Activated naive CD4-positive, alpha-beta T cell treated with anti-CD3 and anti-CD28 coated beads for 36 hours (primary cell): ENCODE measurements at regions not wholly inside any gene's neighbourhood (a gene's known extent, or its start where the extent isn't known, plus 50 kb on each side); places are given as distances from the start of the nearest gene placed in this dataset.

ENCODE experiments used
- CTCF ChIA-PET: fragments of 350-600 bp; sonication (Branson Sonifier 250); formaldehyde crosslinking; loops from one replicate; lab custom pipeline; 2021; ENCODE audit warnings: antibody characterized with exemption; lab: Charles Lee
- DNase-seq: peaks from one replicate; pipeline ENCODE4 v3.0.0-alpha.2; 2020
- H3K27ac Mint-ChIP-seq: one replicate; pipeline ENCODE4 v1.8.0; 2021; ENCODE audit warnings: mild to moderate bottlenecking, mixed read lengths
- H3K27me3 Mint-ChIP-seq: one replicate; pipeline ENCODE4 v1.8.0; 2021; ENCODE audit warnings: low read depth, mixed read lengths
- H3K36me3 Mint-ChIP-seq: one replicate; pipeline ENCODE4 v1.8.0; 2021; ENCODE audit warnings: low read depth, mixed read lengths
- H3K4me1 Mint-ChIP-seq: one replicate; pipeline ENCODE4 v1.8.0; 2021; ENCODE audit warnings: low read depth, mixed read lengths
- H3K4me3 Mint-ChIP-seq: one replicate; pipeline ENCODE4 v1.8.0; 2021; ENCODE audit warnings: mild to moderate bottlenecking, moderate library complexity, mixed read lengths
- H3K9me3 Mint-ChIP-seq: one replicate; pipeline ENCODE4 v1.8.0; 2021; ENCODE audit warnings: mixed read lengths
- intact Hi-C: fragments of 100-400 bp; cut with micrococcal nuclease; formaldehyde crosslinking; loops from one replicate; pipeline ENCODE4 v1.15.1; 2023

DNA sequence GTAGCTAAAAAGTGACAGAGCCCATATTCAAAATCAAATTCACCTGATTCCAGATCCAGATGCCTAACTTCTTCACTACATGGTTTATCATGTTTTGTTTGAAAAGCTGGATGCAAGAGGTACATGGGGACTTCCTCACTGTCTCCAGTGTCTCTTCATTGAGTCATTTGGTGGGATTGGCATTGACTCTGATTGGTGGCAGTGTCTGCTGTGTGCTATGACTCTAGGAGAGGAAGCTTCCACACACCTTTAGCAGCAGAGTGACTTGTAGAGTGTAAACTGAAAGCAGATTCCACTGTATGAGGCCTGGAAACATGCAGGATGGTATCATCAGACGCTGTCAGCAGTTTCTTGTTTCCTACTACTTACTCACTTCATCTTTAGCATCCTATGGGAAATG, 250.9 kb upstream of the SEMA6A start:
- CTCF ChIA-PET = no interaction called here
- Mint-ChIP-seq H3K9me3 (no peaks in the 10 kb centered on the region), H3K27me3 (no peaks in the 10 kb centered on the region), H3K27ac (no peak overlapping the region), H3K36me3 (no peaks in the 10 kb centered on the region), H3K4me3 (no peak overlapping the region), H3K4me1 (no peaks in the 10 kb centered on the region)
- no peak for DNase-seq
- intact Hi-C loops = no loop called here

DNA sequence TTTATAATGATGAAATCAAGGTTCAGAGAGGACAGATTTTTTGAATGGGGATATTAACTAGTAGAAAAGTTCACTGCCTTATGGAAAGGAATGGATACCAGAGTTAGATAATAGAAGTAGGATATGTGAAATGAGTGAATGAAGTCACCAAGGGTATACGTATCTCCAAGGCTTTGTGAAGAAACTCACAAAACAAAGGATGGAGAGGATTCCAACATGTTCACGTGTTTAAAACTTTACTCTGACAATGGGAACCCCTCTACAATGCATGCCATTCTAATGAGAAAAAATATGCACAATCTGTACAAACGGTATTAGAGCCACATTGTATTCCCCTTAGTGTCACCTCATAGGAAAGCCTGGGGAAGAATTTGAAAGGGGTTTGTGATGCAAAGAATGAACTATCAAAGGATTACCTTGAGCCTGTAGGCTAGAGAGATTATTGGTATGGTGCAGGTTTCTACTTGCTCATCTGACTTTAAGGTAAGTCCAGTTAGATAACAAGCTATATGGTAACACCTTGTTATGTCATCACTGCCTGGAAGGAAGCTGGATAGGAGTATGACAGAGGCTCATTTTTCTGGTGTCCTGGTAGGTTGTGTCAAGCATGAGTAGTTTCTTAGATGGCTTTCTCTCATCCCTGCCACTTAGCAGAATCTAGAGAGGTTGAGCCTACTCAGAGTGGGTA, 250.3 kb upstream of the SEMA6A start:
- no peaks in the 10 kb centered on the region for H3K9me3 Mint-ChIP-seq
- no peak overlapping the region for H3K27ac Mint-ChIP-seq
- CTCF ChIA-PET = no interaction called here
- no peaks in the 10 kb centered on the region for H3K27me3 Mint-ChIP-seq
- no peak overlapping the region for H3K4me3 Mint-ChIP-seq
- intact Hi-C loops = no loop called here
- DNase-seq = no peak
- no peaks in the 10 kb centered on the region for H3K36me3 Mint-ChIP-seq
- no peaks in the 10 kb centered on the region for H3K4me1 Mint-ChIP-seq

DNA sequence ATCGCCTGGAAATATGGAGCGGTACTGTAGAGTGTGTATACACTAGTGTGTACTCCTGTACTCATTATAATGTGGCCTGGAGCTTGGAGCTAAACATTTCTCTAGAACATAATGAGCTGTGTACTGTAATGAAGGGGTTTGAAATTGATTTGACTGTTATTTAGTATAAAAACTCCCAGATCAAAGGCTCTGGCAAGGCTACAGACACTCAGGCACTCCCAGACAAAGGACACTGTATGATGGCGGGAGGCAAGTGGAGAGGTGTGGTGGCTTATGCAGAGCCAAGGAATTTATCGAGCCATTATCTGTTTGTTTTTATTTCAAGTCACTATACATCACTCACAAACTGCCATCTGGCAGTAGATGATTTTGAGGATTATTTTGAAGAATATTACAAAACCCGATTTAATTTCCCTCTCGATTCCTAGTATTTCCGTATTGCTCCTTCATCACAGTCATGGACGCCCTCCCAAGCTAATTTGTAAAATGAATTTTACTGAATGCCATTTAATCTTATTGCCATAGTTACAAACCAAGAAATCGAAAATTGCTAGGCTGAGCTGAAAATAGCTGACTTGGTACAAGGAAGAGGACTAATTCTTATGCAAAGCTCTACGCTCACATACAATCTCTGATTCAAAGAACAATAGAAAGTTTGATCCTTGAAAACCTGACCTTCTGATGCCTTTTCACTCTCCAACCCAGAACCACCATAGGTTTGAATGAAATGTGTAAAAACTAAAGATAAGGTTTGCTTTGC, 240.2 kb upstream of the SEMA6A start:
- Mint-ChIP-seq H3K36me3 (no peaks in the 10 kb centered on the region), H3K27ac (no peak overlapping the region), H3K4me1 (no peaks in the 10 kb centered on the region), H3K27me3 (peaks cover 1% of the 10 kb centered on the region), H3K9me3 (peaks cover 1% of the 10 kb centered on the region), H3K4me3 (no peak overlapping the region)
- DNase-seq = no peak
- intact Hi-C loops = no loop called here
- CTCF ChIA-PET = no interaction called here

DNA sequence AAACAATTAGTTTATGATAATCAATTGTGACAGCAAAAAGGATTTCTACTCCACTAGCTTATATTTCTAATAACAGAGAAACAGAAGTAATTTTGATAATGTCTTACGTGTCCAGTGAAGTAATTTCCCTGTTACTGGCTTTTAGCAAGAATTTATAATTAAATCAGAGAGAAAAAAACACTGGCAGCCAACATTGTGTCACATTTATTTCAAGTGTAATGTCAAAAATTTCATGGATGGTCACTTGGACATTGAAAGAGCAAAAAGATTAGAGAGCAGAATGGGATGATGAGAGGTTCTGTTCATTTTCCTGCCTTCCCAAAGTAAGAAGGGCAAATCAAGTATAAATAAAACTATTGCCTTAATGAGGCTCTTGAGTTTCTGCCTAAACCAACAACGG, 239.3 kb upstream of the SEMA6A start:
- Mint-ChIP-seq H3K4me1 (no peaks in the 10 kb centered on the region), H3K4me3 (no peak overlapping the region), H3K36me3 (no peaks in the 10 kb centered on the region), H3K27ac (no peak overlapping the region), H3K27me3 (peaks cover 1% of the 10 kb centered on the region), H3K9me3 (peaks cover 1% of the 10 kb centered on the region)
- CTCF ChIA-PET = no interaction called here
- DNase-seq = no peak
- intact Hi-C loops = no loop called here

DNA sequence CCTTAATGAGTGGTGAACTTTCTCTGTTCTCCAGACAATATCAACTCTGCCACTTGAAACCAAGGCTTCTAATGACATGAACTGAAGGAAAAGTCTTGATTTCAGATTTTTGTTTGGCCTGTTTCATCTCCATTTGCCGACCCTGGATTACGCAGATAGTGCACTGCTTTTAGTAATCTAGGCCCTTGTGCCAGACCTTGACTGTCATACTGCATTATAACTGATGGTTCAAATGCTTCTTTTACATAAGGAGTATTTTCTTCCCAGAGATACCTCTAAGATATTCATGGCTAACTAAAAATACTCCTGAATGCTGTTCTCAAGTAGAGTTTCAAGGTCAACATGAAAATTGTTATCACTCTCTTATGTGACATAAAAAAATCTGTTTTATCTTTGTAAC, 238.7 kb upstream of the SEMA6A start:
- no peak overlapping the region for H3K27ac Mint-ChIP-seq
- intact Hi-C loops = no loop called here
- DNase-seq = no peak
- no peaks in the 10 kb centered on the region for H3K4me1 Mint-ChIP-seq
- H3K27me3 Mint-ChIP-seq = peaks cover 1% of the 10 kb centered on the region
- CTCF ChIA-PET = no interaction called here
- no peaks in the 10 kb centered on the region for H3K36me3 Mint-ChIP-seq
- no peak overlapping the region for H3K4me3 Mint-ChIP-seq
- H3K9me3 Mint-ChIP-seq = peaks cover 1% of the 10 kb centered on the region

DNA sequence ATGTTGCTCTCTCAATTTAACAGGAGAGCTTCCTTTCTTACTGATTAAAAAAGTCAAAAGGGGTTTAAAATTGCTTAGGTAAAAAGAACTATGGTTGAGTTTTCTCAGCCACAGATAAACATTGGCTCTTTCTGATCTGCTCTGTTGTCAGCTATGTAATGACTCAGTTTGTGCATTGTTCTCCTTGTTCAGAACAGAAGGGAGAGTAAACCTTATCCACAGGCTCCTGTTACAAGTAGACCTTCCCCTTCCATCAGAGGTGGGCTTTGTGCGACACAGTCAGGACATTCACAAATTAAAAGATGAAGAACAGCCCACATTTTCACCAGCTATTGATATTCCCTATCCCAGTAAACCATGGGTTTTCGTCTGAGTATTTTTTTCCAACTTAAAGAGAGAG, 236.3 kb upstream of the SEMA6A start:
- no peak overlapping the region for H3K4me3 Mint-ChIP-seq
- no peak overlapping the region for H3K27ac Mint-ChIP-seq
- H3K9me3 Mint-ChIP-seq = no peaks in the 10 kb centered on the region
- H3K36me3 Mint-ChIP-seq = no peaks in the 10 kb centered on the region
- DNase-seq = no peak
- H3K4me1 Mint-ChIP-seq = no peaks in the 10 kb centered on the region
- H3K27me3 Mint-ChIP-seq = no peaks in the 10 kb centered on the region
- intact Hi-C loops = no loop called here
- CTCF ChIA-PET = interaction anchor here (0.6 kb wide), 1 partner anchor 139 kb away, joined by 4 read pairs; no protein-coding TSS in a partner anchor

DNA sequence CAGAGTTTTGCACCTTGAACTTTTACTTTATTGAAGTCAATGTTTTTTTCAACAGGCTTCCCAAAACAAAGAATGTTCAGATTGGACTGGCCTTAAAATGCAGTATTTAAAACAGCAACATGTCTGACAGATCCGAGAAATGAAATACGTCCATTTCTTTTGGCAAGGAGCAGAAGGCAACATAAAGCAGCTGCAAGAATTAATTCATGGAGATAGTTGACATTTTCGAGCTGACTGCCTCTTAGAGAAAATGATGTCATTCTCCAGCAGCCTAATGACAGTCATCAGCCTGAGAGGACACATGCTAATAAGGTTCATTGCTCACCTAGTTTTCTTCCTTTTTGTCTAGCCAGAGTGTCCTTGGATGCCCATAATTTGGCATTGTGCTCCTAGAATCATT, 232.2 kb upstream of the SEMA6A start:
- Mint-ChIP-seq H3K4me1 (no peaks in the 10 kb centered on the region), H3K36me3 (no peaks in the 10 kb centered on the region), H3K9me3 (no peaks in the 10 kb centered on the region), H3K4me3 (no peak overlapping the region), H3K27me3 (no peaks in the 10 kb centered on the region), H3K27ac (no peak overlapping the region)
- CTCF ChIA-PET = no interaction called here
- no peak for DNase-seq
- intact Hi-C loops = no loop called here

DNA sequence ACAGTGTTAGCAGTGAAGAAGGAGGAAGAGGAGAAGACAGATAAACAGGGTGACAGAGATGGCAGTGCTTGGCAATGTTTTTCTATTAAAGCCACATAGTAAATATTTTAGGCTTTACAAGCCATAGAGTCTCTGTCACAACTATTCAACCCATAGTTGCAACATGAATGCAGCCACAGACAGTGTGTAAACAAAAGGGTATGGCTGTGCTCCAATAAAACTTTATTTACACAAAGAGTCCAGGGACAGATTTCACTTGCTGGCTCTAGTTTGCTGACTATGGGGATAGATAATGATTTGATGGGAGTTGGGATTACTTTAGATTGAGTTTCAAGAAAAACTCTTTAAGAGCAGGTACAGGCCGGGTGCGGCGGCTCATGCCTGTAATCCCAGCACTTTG, 224.8 kb upstream of the SEMA6A start:
- DNase-seq = no peak
- Mint-ChIP-seq H3K27ac (no peak overlapping the region), H3K4me1 (no peaks in the 10 kb centered on the region), H3K27me3 (no peaks in the 10 kb centered on the region), H3K36me3 (no peaks in the 10 kb centered on the region), H3K9me3 (peaks cover 2% of the 10 kb centered on the region), H3K4me3 (no peak overlapping the region)
- CTCF ChIA-PET = no interaction called here
- intact Hi-C loops = no loop called here

DNA sequence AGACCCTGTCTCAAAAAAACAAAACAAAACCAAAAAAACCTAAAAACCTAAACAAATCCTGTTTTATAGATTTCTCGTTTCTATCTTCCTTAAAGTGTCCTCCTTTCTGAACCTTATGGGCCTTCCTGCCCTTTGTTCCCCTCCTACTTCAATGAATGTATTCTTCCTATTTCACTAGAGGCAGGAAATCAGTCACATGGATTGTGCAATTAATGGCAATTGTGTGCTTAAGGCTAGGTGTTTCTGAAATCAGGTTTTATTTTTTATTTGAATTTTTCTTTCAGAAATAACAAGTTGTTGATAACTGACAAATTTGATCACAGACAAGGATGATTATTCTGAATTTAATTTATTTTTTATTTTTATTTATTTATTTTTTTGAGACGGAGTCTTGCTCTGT, 220.6 kb upstream of the SEMA6A start:
- Mint-ChIP-seq H3K4me3 (no peak overlapping the region), H3K4me1 (no peaks in the 10 kb centered on the region), H3K36me3 (no peaks in the 10 kb centered on the region), H3K27me3 (no peaks in the 10 kb centered on the region), H3K27ac (no peak overlapping the region), H3K9me3 (no peaks in the 10 kb centered on the region)
- no peak for DNase-seq
- CTCF ChIA-PET = no interaction called here
- intact Hi-C loops = no loop called here

DNA sequence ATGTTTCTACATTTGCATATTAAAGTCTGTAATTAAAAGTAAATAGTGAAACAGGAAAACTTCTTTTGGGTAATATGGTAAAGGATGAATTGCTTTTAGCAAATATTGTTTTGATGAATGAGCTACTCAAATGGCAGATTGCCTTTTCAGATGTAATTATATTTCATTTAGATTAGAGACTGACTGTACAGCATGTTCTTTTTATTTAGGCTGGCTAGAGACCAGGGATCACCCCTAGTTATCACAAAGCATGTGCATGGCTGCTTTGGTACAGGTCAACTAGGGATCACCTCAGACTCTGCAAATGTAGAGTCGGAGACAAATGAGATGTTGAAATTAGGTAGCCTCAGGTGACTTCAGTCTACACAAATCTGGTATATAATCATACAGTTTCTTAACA, 214.9 kb upstream of the SEMA6A start:
- CTCF ChIA-PET = no interaction called here
- intact Hi-C loops = no loop called here
- Mint-ChIP-seq H3K36me3 (no peaks in the 10 kb centered on the region), H3K27me3 (no peaks in the 10 kb centered on the region), H3K27ac (no peak overlapping the region), H3K4me1 (no peaks in the 10 kb centered on the region), H3K9me3 (no peaks in the 10 kb centered on the region), H3K4me3 (no peak overlapping the region)
- DNase-seq = no peak

DNA sequence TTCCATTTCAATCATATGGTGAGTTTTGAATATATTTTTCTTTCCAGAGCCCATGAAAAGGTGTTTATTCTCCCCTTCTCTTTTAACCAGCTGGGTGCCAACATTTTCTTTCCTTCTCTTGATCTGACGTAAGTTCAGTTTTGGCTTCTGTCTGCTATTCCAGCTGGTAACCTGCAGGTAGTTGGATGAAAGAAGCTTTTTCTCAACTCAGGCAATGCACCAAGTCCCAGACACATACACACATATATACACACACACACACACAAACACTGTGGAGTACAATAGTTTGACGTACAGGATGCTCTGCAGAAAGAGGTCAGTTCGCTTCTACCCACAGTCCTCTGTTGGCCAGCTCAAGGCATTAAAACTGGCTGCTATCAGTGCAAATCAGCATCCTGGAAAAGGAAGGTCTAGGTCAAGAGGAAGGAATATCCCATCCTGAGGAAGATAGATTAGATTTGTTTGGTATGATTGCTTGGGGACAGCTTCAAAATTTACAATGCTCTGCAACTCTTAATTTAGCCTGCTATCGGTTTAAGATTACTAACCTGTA, 214.3 kb upstream of the SEMA6A start:
- CTCF ChIA-PET = no interaction called here
- intact Hi-C loops = no loop called here

DNA sequence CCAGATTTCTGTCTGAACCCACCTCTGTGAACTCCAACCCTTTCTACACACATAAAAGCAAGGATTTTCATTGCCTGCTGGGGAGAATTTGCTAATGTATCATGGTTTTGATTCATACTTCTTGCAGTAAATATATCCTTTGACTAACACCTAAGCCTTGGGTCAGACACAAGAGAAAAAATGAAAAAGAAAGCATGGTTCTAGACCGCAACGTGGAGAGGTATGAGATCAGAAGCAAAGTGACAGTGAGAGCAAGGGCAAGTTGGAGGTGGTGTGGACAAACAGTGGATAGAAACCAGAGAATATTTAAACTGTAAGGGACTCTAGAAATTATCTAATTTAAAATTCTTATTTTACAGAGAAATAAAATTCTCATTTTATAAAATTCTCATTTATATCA, 212.9 kb upstream of the SEMA6A start:
- no peak overlapping the region for H3K4me3 Mint-ChIP-seq
- DNase-seq = no peak
- CTCF ChIA-PET = no interaction called here
- intact Hi-C loops = no loop called here
- no peak overlapping the region for H3K27ac Mint-ChIP-seq
- peaks cover 3% of the 10 kb centered on the region for H3K9me3 Mint-ChIP-seq
- H3K27me3 Mint-ChIP-seq = no peaks in the 10 kb centered on the region
- no peaks in the 10 kb centered on the region for H3K4me1 Mint-ChIP-seq
- H3K36me3 Mint-ChIP-seq = no peaks in the 10 kb centered on the region

More for the DNA sequence above, 214.3 kb upstream of the SEMA6A start:
- Mint-ChIP-seq H3K4me3 (no peak overlapping the region), H3K27me3 (no peaks in the 10 kb centered on the region), H3K36me3 (no peaks in the 10 kb centered on the region), H3K9me3 (no peaks in the 10 kb centered on the region), H3K27ac (no peak overlapping the region), H3K4me1 (no peaks in the 10 kb centered on the region)
- DNase-seq = no peak

DNA sequence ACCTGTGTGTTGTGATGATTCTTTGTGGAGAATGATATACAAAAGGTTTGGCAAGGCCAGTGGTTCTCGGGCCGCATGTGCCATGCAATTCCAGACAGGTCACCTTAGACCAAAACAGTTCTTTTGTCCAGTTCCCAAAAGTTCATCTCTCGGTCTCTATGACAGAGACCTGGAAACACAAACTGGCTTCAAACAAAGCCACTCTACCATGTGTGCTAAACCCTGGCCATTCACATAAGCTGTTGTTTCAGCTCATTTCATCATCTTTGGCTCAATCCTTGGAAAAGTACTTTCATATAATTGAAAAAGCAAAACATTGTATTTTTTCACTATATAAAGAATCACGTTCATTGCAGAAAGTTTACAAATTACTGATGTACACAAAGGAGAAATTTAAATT, 210.5 kb upstream of the SEMA6A start:
- Mint-ChIP-seq H3K4me3 (no peak overlapping the region), H3K27ac (no peak overlapping the region), H3K27me3 (no peaks in the 10 kb centered on the region), H3K4me1 (no peaks in the 10 kb centered on the region), H3K9me3 (peaks cover 3% of the 10 kb centered on the region), H3K36me3 (no peaks in the 10 kb centered on the region)
- no peak for DNase-seq
- CTCF ChIA-PET = no interaction called here
- intact Hi-C loops = no loop called here
